Mucosa of descending colon (tissue), 3 donors: ENCODE measurements at regions not wholly inside any gene's neighbourhood (a gene's known extent, or its start where the extent isn't known, plus 50 kb on each side); places are given as distances from the start of the nearest gene placed in this dataset.

Experiments used
- ATAC-seq: fragments of 200-7000 bp; cut with Tn5 transposase; one replicate; pipeline ENCODE4 v1.9.1; 2020; ENCODE audit warnings: mild to moderate bottlenecking, moderate library complexity
- DNase-seq, 3 donors: peaks; one replicate each; pipeline ENCODE4 v3.0.0-alpha.2; 2020
- H3K36me3 ChIP-seq: fragments of 200-600 bp; one replicate; pipeline ENCODE4 v1.8.0; 2021; ENCODE audit warnings: low read depth, mild to moderate bottlenecking
- H3K4me1 ChIP-seq: fragments of 200-600 bp; one replicate; pipeline ENCODE4 v1.8.0; 2021; ENCODE audit warnings: low read depth, mild to moderate bottlenecking
- H3K4me3 ChIP-seq: fragments of 200-600 bp; one replicate; pipeline ENCODE4 v1.8.0; 2021; ENCODE audit warnings: mild to moderate bottlenecking
- H3K9me3 ChIP-seq: fragments of 200-600 bp; one replicate; pipeline ENCODE4 v1.8.0; 2021; ENCODE audit warnings: mild to moderate bottlenecking
- CTCF ChIP-seq: fragments of 200-600 bp; IDR thresholded peaks from one replicate; pipeline ENCODE4 v1.8.0; 2022; ENCODE audit warnings: antibody characterized with exemption, mild to moderate bottlenecking
- intact Hi-C, 2 donors: fragments of 100-400 bp; cut with DNase I in 1 of 2; cut with micrococcal nuclease in 1 of 2; formaldehyde crosslinking; loops; one replicate each; pipeline versions ENCODE4 v1.11.0 to v1.11.1; 2022; cut with DNase I, micrococcal nuclease
- donor health status: DM: no; HTN: no; CAD: no; lungs with moderate emphysema.
- donor health status: DM: no; HTN: no; CAD: no.
- donor health status: DM: no; HTN: yes; CAD: no.

- Histone ChIP-seq H3K4me1 (no peaks in the 10 kb centered on the region), H3K4me3 (no peak overlapping the region), H3K9me3 (no peaks in the 10 kb centered on the region), H3K36me3 (no peaks in the 10 kb centered on the region)
- no peak for ATAC-seq
- no peak for DNase-seq
- no peak for TF ChIP-seq CTCF
- intact Hi-C loops: no loop called here
These were observed 108.7 kb upstream of the LCORL start for GRCh38 chr4:18130256-18130655.

GRCh38 chr4:18128241-18128640, 106.7 kb upstream of the LCORL start:
- H3K4me3 ChIP-seq: no peak overlapping the region
- intact Hi-C loops: no loop called here
- TF ChIP-seq CTCF: no peak
- no peak for ATAC-seq
- DNase-seq: no peak
- no peaks in the 10 kb centered on the region for H3K36me3 ChIP-seq
- H3K4me1 ChIP-seq: no peaks in the 10 kb centered on the region
- H3K9me3 ChIP-seq: no peaks in the 10 kb centered on the region

- intact Hi-C loops: no loop called here
- no peak for ATAC-seq
- Histone ChIP-seq H3K4me1 (no peaks in the 10 kb centered on the region), H3K4me3 (no peak overlapping the region), H3K9me3 (no peaks in the 10 kb centered on the region), H3K36me3 (no peaks in the 10 kb centered on the region)
- no peak for TF ChIP-seq CTCF
- DNase-seq: no peak
These were observed 105.5 kb upstream of the LCORL start for GRCh38 chr4:18127030-18127429.

GRCh38 chr4:18113710-18114331, 92.3 kb upstream of the LCORL start:
- TF ChIP-seq CTCF: no peak
- no peaks in the 10 kb centered on the region for H3K36me3 ChIP-seq
- peaks cover 4% of the 10 kb centered on the region for H3K4me1 ChIP-seq
- no peak overlapping the region for H3K4me3 ChIP-seq
- H3K9me3 ChIP-seq: no peaks in the 10 kb centered on the region
- DNase-seq (no peak), ATAC-seq (peak; percentile 28)
- intact Hi-C loops: no loop called here

GRCh38 chr4:18111081-18111480, 89.5 kb upstream of the LCORL start:
- ATAC-seq (no peak), DNase-seq (no peak)
- no peaks in the 10 kb centered on the region for H3K36me3 ChIP-seq
- H3K9me3 ChIP-seq: no peaks in the 10 kb centered on the region
- peaks cover 21% of the 10 kb centered on the region for H3K4me1 ChIP-seq
- no peak for TF ChIP-seq CTCF
- intact Hi-C loops: no loop called here
- no peak overlapping the region for H3K4me3 ChIP-seq

GRCh38 chr4:18110099-18110498, 88.5 kb upstream of the LCORL start:
- Histone ChIP-seq H3K9me3 (no peaks in the 10 kb centered on the region), H3K4me3 (no peak overlapping the region), H3K36me3 (no peaks in the 10 kb centered on the region), H3K4me1 (peaks cover 29% of the 10 kb centered on the region)
- intact Hi-C loops: no loop called here
- TF ChIP-seq CTCF: no peak
- peak in 1 of 3 donors; percentile 12 for DNase-seq
- peak; percentile 38 for ATAC-seq
